Myocyte (in vitro differentiated cells): ENCODE measurements at regions not wholly inside any gene's neighbourhood (a gene's known extent, or its start where the extent isn't known, plus 50 kb on each side); places are given as distances from the start of the nearest gene placed in this dataset.
"Not testable (repeated sequence)": the region's sequence is repeated elsewhere in the genome, so short reads cannot be mapped to it uniquely, and the experiment has no call there.

Experiments used
- DNase-seq: peaks from one replicate; pipeline ENCODE4 v3.0.0-alpha.2; 2012; ENCODE audit warnings: low read depth

- no peak for DNase-seq
Observed at GRCh38 chr13:96934889-96935489, 59.3 kb downstream of the OXGR1 start.

GRCh38 chr13:96925916-96926628 lies 68.2 kb downstream of the OXGR1 start:
- DNase-seq: no peak

GRCh38 chr13:96925477-96925876 lies 68.8 kb downstream of the OXGR1 start:
- no peak for DNase-seq

DNA sequence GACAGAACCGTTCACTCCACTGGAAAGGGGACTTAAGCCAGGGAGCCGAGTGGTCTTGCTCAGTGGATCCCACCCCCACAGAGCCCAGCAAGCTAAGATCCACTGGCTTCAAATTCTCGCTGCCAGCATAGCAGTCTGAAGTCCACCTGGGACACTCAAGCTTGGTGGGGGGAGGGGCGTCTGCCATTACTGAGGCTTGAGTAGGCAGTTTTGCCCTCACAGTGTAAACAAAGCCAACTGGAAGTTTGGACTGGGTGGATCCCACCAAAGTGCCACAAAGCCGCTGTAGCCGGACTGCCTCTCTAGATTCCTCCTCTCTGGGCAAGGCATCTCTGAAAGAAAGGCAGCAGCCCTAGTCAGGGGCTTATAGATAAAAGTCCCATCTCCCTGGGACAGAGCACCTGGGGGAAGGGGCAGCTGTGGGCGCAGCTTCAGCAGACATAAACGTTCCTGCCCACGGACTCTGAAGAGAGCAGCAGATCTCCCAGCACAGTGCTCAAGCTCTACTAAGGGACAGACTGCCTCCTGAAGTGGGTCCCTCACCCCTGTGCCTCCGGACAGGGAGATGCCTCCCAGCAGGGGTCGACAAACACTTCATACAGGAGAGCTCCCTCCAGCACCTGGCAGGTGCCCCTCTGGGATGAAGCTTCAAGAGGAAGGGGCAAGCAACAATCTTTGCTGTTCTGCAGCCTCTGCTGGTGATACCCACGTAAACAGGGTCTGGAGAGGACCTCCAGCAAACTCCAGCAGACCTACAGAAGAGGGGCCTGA lies 75.2 kb downstream of the OXGR1 start:
- DNase-seq: not testable (repeated sequence)

DNA sequence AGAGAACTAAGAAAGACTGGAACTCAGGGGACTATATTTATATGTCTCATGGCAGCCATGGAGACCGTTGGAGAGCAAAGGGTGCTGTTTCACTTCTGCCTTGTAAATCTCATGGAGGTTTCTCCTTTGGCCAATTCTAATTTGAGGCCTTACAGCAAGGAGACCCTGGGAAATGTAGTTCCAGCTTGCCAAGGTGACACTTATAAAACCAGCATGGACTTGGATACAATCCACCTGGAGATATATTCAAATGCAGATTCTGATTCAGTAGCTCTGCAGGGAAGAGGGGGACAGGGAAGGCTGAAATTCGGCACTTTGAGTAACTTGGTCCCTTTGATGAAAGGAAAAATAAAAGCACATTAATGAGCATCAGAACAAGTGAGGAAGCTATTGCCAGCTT lies 90.0 kb downstream of the OXGR1 start:
- no peak for DNase-seq

GRCh38 chr13:96903085-96903484 lies 91.2 kb downstream of the OXGR1 start:
- DNase-seq: no peak

- DNase-seq: no peak
Observed at GRCh38 chr13:96900986-96901385, 93.3 kb downstream of the OXGR1 start.

DNA sequence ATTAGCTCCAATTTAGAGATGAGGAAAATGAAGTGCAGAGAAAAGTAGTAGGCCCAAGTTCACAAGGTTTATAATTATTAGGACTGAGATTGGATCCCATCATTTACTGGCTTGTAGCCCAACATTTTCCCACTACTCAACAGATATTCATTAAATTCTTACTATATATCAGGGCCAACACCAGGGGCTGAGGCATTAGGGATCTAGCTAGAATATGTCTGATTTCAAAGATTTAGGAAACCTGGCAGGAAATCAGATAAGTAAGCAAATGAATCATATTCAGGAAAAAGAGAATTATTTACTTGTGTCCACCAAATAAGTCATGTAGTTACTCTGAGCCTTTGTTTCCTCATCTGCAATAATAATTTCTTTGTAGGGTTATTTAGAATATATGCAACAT lies 94.3 kb downstream of the OXGR1 start:
- no peak for DNase-seq

DNA sequence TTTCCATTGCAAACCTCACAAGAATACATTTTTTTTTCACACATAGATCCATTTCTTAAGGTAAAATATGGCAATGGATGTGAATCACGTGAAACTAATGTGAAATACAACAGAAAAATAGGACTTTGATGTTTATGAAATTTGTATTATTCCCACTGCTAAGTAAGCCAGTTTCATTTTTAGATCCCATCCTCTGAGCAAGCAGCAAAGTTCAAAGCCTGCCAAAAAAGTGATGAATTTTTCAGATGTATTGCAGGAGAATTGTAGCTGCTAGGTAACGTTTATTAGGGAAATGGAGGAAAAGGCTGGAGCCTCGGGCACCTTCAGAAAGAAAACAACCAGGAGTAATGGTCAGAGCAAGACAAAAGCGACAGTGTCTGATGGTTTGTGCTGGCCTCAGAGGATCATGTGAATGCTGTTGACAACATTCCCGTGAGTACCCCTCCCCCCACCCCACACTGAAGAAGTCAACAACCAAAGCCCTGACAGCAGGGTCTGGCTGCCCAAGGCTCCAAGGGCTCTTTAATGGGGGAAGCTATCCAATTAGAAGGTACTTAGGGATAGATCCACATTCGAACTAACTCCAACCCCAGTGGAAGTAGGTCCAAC lies 95.5 kb downstream of the OXGR1 start:
- no peak for DNase-seq

- peak; percentile 3 for DNase-seq
Observed at GRCh38 chr13:96898212-96898611, 96.1 kb downstream of the OXGR1 start.
